Erythroblast (primary cell): ENCODE measurements at regions not wholly inside any gene's neighbourhood (a gene's known extent, or its start where the extent isn't known, plus 50 kb on each side); places are given as distances from the start of the nearest gene placed in this dataset.

ENCODE experiments used
- GATA1 ChIP-seq: IDR thresholded peaks from 2 replicates; pipeline ENCODE4 v1.6.1; 2011; ENCODE audit warnings: low read depth, mild to moderate bottlenecking, control low read depth, low read length, moderate library complexity
- POLR2A ChIP-seq: IDR thresholded peaks from 2 replicates; pipeline ENCODE4 v1.6.1; 2011; ENCODE audit warnings: mild to moderate bottlenecking, low read length

- TF ChIP-seq POLR2A (no peak), GATA1 (no peak)
These were observed 76.3 kb downstream of the MRPL14 start for GRCh38 chr6:44050872-44051505.
